ENCODE measurements at regions not wholly inside any gene's neighbourhood (a gene's known extent, or its start where the extent isn't known, plus 50 kb on each side); places are given as distances from the start of the nearest gene placed in this dataset.

- no peak for TF ChIP-seq EGR1 (IDR thresholded peaks at IDR 0.05)
- no peak for TF ChIP-seq CEBPB (IDR thresholded peaks at IDR 0.05)
- TF ChIP-seq RAD21 (IDR thresholded peaks at IDR 0.05; ENCODE audit: low read depth): no peak
- no peak for TF ChIP-seq MAX (IDR thresholded peaks at IDR 0.05)
- TF ChIP-seq TAF1 (IDR thresholded peaks at IDR 0.05; ENCODE audit: low read depth): no peak
- no peak for TF ChIP-seq TCF12 (IDR thresholded peaks at IDR 0.05; ENCODE audit: low read depth)
- TF ChIP-seq TEAD4 (IDR thresholded peaks at IDR 0.05): no peak
- TF ChIP-seq EP300 (IDR thresholded peaks at IDR 0.05; ENCODE audit: borderline replicate concordance): no peak
- TF ChIP-seq NFIC (IDR thresholded peaks at IDR 0.05): no peak
- TF ChIP-seq FOXM1 (IDR thresholded peaks at IDR 0.05; ENCODE audit: borderline replicate concordance, low read depth): no peak
- no peak for TF ChIP-seq REST (IDR thresholded peaks at IDR 0.05; ENCODE audit: low read depth)
- TF ChIP-seq USF1 (IDR thresholded peaks at IDR 0.05): no peak
- TF ChIP-seq CREB1 (IDR thresholded peaks at IDR 0.05; ENCODE audit: low read depth): no peak
Measured at GRCh38 chr14:105773584-105773983, 247.2 kb downstream of the TMEM121 start.
